ENCODE measurements at regions not wholly inside any gene's neighbourhood (a gene's known extent, or its start where the extent isn't known, plus 50 kb on each side); places are given as distances from the start of the nearest gene placed in this dataset.

GRCh38 chr3:139213936-139214335, 129.9 kb upstream of the MRPS22 start:
- H3K9ac ChIP-seq (ENCODE audit: low read length in 5 of 5) = no peak overlapping the region

GRCh38 chr3:139216958-139217357, 126.9 kb upstream of the MRPS22 start:
- H3K4me1 ChIP-seq (ENCODE audit: control insufficient read depth in 5 of 5, insufficient read depth in 5 of 5, low read length in 5 of 5) = peaks cover 0 to 10% (median 10%) of the 10 kb centered on the region in 5 donors
- H3K9ac ChIP-seq (ENCODE audit: low read length in 5 of 5) = no peak overlapping the region
- H3K9me3 ChIP-seq (ENCODE audit: control insufficient read depth in 5 of 5, low read length in 5 of 5) = peaks cover 0 to 1% (median 0%) of the 10 kb centered on the region in 5 donors
- H3K27me3 ChIP-seq (ENCODE audit: control insufficient read depth in 5 of 5, insufficient read depth in 4 of 5, low read length in 5 of 5) = no peaks in the 10 kb centered on the region
- H3K27ac ChIP-seq (ENCODE audit: low read depth, low read length) = no peak overlapping the region
- H3K36me3 ChIP-seq (ENCODE audit: control insufficient read depth in 5 of 5, insufficient read depth in 5 of 5, low read length in 5 of 5) = no peaks in the 10 kb centered on the region
- no peak overlapping the region for H3K4me3 ChIP-seq (ENCODE audit: low read depth in 1 of 5, low read length in 5 of 5)

More at GRCh38 chr3:139213936-139214335, 129.9 kb upstream of the MRPS22 start:
- no peak overlapping the region for H3K4me3 ChIP-seq (ENCODE audit: low read depth in 1 of 5, low read length in 5 of 5)
- no peaks in the 10 kb centered on the region for H3K4me1 ChIP-seq (ENCODE audit: control insufficient read depth in 5 of 5, insufficient read depth in 5 of 5, low read length in 5 of 5)
- no peaks in the 10 kb centered on the region for H3K36me3 ChIP-seq (ENCODE audit: control insufficient read depth in 5 of 5, insufficient read depth in 5 of 5, low read length in 5 of 5)
- H3K9me3 ChIP-seq (ENCODE audit: control insufficient read depth in 5 of 5, low read length in 5 of 5) = peaks cover 0 to 6% (median 0%) of the 10 kb centered on the region in 5 donors
- no peak overlapping the region for H3K27ac ChIP-seq (ENCODE audit: low read depth, low read length)
- H3K27me3 ChIP-seq (ENCODE audit: control insufficient read depth in 5 of 5, insufficient read depth in 4 of 5, low read length in 5 of 5) = no peaks in the 10 kb centered on the region

GRCh38 chr3:139217633-139218032, 126.2 kb upstream of the MRPS22 start:
- no peak overlapping the region for H3K27ac ChIP-seq (ENCODE audit: low read depth, low read length)
- no peaks in the 10 kb centered on the region for H3K9me3 ChIP-seq (ENCODE audit: control insufficient read depth in 5 of 5, low read length in 5 of 5)
- no peaks in the 10 kb centered on the region for H3K36me3 ChIP-seq (ENCODE audit: control insufficient read depth in 5 of 5, insufficient read depth in 5 of 5, low read length in 5 of 5)

GRCh38 chr3:139218046-139218445, 125.8 kb upstream of the MRPS22 start:
- Histone ChIP-seq H3K9ac (ENCODE audit: low read length in 5 of 5) (no peak overlapping the region), H3K4me1 (ENCODE audit: control insufficient read depth in 5 of 5, insufficient read depth in 5 of 5, low read length in 5 of 5) (peaks cover 0 to 10% (median 10%) of the 10 kb centered on the region in 5 donors), H3K27ac (ENCODE audit: low read depth, low read length) (no peak overlapping the region), H3K36me3 (ENCODE audit: control insufficient read depth in 5 of 5, insufficient read depth in 5 of 5, low read length in 5 of 5) (no peaks in the 10 kb centered on the region), H3K27me3 (ENCODE audit: control insufficient read depth in 5 of 5, insufficient read depth in 4 of 5, low read length in 5 of 5) (peaks cover 0 to 4% (median 0%) of the 10 kb centered on the region in 5 donors), H3K4me3 (ENCODE audit: low read depth in 1 of 5, low read length in 5 of 5) (no peak overlapping the region), H3K9me3 (ENCODE audit: control insufficient read depth in 5 of 5, low read length in 5 of 5) (no peaks in the 10 kb centered on the region)

More at GRCh38 chr3:139217633-139218032, 126.2 kb upstream of the MRPS22 start:
- peaks cover 0 to 4% (median 0%) of the 10 kb centered on the region in 5 donors for H3K27me3 ChIP-seq (ENCODE audit: control insufficient read depth in 5 of 5, insufficient read depth in 4 of 5, low read length in 5 of 5)
- peaks cover 0 to 10% (median 10%) of the 10 kb centered on the region in 5 donors for H3K4me1 ChIP-seq (ENCODE audit: control insufficient read depth in 5 of 5, insufficient read depth in 5 of 5, low read length in 5 of 5)
- no peak overlapping the region for H3K9ac ChIP-seq (ENCODE audit: low read length in 5 of 5)
- no peak overlapping the region for H3K4me3 ChIP-seq (ENCODE audit: low read depth in 1 of 5, low read length in 5 of 5)

- H3K9me3 ChIP-seq (ENCODE audit: control insufficient read depth in 5 of 5, low read length in 5 of 5) = no peaks in the 10 kb centered on the region
- H3K36me3 ChIP-seq (ENCODE audit: control insufficient read depth in 5 of 5, insufficient read depth in 5 of 5, low read length in 5 of 5) = no peaks in the 10 kb centered on the region
- H3K9ac ChIP-seq (ENCODE audit: low read length in 5 of 5) = no peak overlapping the region
- H3K27ac ChIP-seq (ENCODE audit: low read depth, low read length) = no peak overlapping the region
- H3K27me3 ChIP-seq (ENCODE audit: control insufficient read depth in 5 of 5, insufficient read depth in 4 of 5, low read length in 5 of 5) = peaks cover 0 to 4% (median 0%) of the 10 kb centered on the region in 5 donors
- H3K4me1 ChIP-seq (ENCODE audit: control insufficient read depth in 5 of 5, insufficient read depth in 5 of 5, low read length in 5 of 5) = peaks cover 0 to 10% (median 10%) of the 10 kb centered on the region in 5 donors
- no peak overlapping the region for H3K4me3 ChIP-seq (ENCODE audit: low read depth in 1 of 5, low read length in 5 of 5)
These were observed 124.4 kb upstream of the MRPS22 start for GRCh38 chr3:139219463-139219862.

- Histone ChIP-seq H3K4me1 (ENCODE audit: control insufficient read depth in 5 of 5, insufficient read depth in 5 of 5, low read length in 5 of 5) (peaks cover 0 to 10% (median 10%) of the 10 kb centered on the region in 5 donors), H3K36me3 (ENCODE audit: control insufficient read depth in 5 of 5, insufficient read depth in 5 of 5, low read length in 5 of 5) (no peaks in the 10 kb centered on the region), H3K9me3 (ENCODE audit: control insufficient read depth in 5 of 5, low read length in 5 of 5) (no peaks in the 10 kb centered on the region), H3K9ac (ENCODE audit: low read length in 5 of 5) (no peak overlapping the region), H3K27me3 (ENCODE audit: control insufficient read depth in 5 of 5, insufficient read depth in 4 of 5, low read length in 5 of 5) (peaks cover 0 to 4% (median 0%) of the 10 kb centered on the region in 5 donors), H3K27ac (ENCODE audit: low read depth, low read length) (no peak overlapping the region), H3K4me3 (ENCODE audit: low read depth in 1 of 5, low read length in 5 of 5) (no peak overlapping the region)
These were observed 121.6 kb upstream of the MRPS22 start for GRCh38 chr3:139222100-139222657.

GRCh38 chr3:139225548-139225947, 118.3 kb upstream of the MRPS22 start:
- Histone ChIP-seq H3K27me3 (ENCODE audit: control insufficient read depth in 5 of 5, insufficient read depth in 4 of 5, low read length in 5 of 5) (peaks cover 0 to 4% (median 0%) of the 10 kb centered on the region in 5 donors), H3K27ac (ENCODE audit: low read depth, low read length) (no peak overlapping the region), H3K9ac (ENCODE audit: low read length in 5 of 5) (no peak overlapping the region), H3K4me1 (ENCODE audit: control insufficient read depth in 5 of 5, insufficient read depth in 5 of 5, low read length in 5 of 5) (peaks cover 0 to 5% (median 4%) of the 10 kb centered on the region in 5 donors), H3K9me3 (ENCODE audit: control insufficient read depth in 5 of 5, low read length in 5 of 5) (no peaks in the 10 kb centered on the region), H3K4me3 (ENCODE audit: low read depth in 1 of 5, low read length in 5 of 5) (no peak overlapping the region), H3K36me3 (ENCODE audit: control insufficient read depth in 5 of 5, insufficient read depth in 5 of 5, low read length in 5 of 5) (no peaks in the 10 kb centered on the region)

GRCh38 chr3:139226731-139227130, 117.1 kb upstream of the MRPS22 start:
- Histone ChIP-seq H3K9ac (ENCODE audit: low read length in 5 of 5) (no peak overlapping the region), H3K9me3 (ENCODE audit: control insufficient read depth in 5 of 5, low read length in 5 of 5) (no peaks in the 10 kb centered on the region), H3K4me1 (ENCODE audit: control insufficient read depth in 5 of 5, insufficient read depth in 5 of 5, low read length in 5 of 5) (peaks cover 0 to 3% (median 0%) of the 10 kb centered on the region in 5 donors), H3K27ac (ENCODE audit: low read depth, low read length) (no peak overlapping the region), H3K4me3 (ENCODE audit: low read depth in 1 of 5, low read length in 5 of 5) (no peak overlapping the region), H3K36me3 (ENCODE audit: control insufficient read depth in 5 of 5, insufficient read depth in 5 of 5, low read length in 5 of 5) (no peaks in the 10 kb centered on the region), H3K27me3 (ENCODE audit: control insufficient read depth in 5 of 5, insufficient read depth in 4 of 5, low read length in 5 of 5) (peaks cover 0 to 4% (median 0%) of the 10 kb centered on the region in 5 donors)

- Histone ChIP-seq H3K36me3 (ENCODE audit: control insufficient read depth in 5 of 5, insufficient read depth in 5 of 5, low read length in 5 of 5) (no peaks in the 10 kb centered on the region), H3K4me1 (ENCODE audit: control insufficient read depth in 5 of 5, insufficient read depth in 5 of 5, low read length in 5 of 5) (peaks cover 0 to 3% (median 0%) of the 10 kb centered on the region in 5 donors), H3K4me3 (ENCODE audit: low read depth in 1 of 5, low read length in 5 of 5) (no peak overlapping the region), H3K27me3 (ENCODE audit: control insufficient read depth in 5 of 5, insufficient read depth in 4 of 5, low read length in 5 of 5) (peaks cover 0 to 4% (median 0%) of the 10 kb centered on the region in 5 donors), H3K9me3 (ENCODE audit: control insufficient read depth in 5 of 5, low read length in 5 of 5) (no peaks in the 10 kb centered on the region), H3K9ac (ENCODE audit: low read length in 5 of 5) (no peak overlapping the region), H3K27ac (ENCODE audit: low read depth, low read length) (no peak overlapping the region)
These were observed 116.7 kb upstream of the MRPS22 start for GRCh38 chr3:139227165-139227564.

GRCh38 chr3:139227827-139228226, 116.0 kb upstream of the MRPS22 start:
- H3K27ac ChIP-seq (ENCODE audit: low read depth, low read length) = no peak overlapping the region
- no peaks in the 10 kb centered on the region for H3K9me3 ChIP-seq (ENCODE audit: control insufficient read depth in 5 of 5, low read length in 5 of 5)
- no peaks in the 10 kb centered on the region for H3K27me3 ChIP-seq (ENCODE audit: control insufficient read depth in 5 of 5, insufficient read depth in 4 of 5, low read length in 5 of 5)
- no peak overlapping the region for H3K9ac ChIP-seq (ENCODE audit: low read length in 5 of 5)
- no peaks in the 10 kb centered on the region for H3K36me3 ChIP-seq (ENCODE audit: control insufficient read depth in 5 of 5, insufficient read depth in 5 of 5, low read length in 5 of 5)
- H3K4me3 ChIP-seq (ENCODE audit: low read depth in 1 of 5, low read length in 5 of 5) = no peak overlapping the region
- peaks cover 0 to 3% (median 0%) of the 10 kb centered on the region in 5 donors for H3K4me1 ChIP-seq (ENCODE audit: control insufficient read depth in 5 of 5, insufficient read depth in 5 of 5, low read length in 5 of 5)
